ENCODE measurements at regions not wholly inside any gene's neighbourhood (a gene's known extent, or its start where the extent isn't known, plus 50 kb on each side); places are given as distances from the start of the nearest gene placed in this dataset.

DNA sequence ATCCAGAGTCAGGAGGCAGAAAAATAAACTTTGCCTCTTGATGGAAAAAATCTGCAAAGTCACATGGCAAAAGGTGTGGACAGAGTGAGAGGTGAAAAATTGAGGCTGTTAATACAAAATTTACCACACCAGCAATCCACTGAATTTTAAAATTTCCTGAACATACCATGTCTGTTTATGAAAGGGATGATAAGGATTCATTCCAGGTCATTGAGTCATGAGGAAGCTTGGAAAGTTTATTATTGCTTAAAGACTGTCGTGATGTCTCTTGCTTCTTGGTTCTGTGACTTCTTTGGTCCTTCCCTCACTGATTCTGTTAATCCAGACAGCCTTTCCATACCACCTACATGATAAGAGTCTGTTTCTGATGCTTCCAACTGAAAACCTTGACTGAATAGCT lies 73.2 kb downstream of the TTC6 start:
- TF ChIP-seq, protein P1, sequence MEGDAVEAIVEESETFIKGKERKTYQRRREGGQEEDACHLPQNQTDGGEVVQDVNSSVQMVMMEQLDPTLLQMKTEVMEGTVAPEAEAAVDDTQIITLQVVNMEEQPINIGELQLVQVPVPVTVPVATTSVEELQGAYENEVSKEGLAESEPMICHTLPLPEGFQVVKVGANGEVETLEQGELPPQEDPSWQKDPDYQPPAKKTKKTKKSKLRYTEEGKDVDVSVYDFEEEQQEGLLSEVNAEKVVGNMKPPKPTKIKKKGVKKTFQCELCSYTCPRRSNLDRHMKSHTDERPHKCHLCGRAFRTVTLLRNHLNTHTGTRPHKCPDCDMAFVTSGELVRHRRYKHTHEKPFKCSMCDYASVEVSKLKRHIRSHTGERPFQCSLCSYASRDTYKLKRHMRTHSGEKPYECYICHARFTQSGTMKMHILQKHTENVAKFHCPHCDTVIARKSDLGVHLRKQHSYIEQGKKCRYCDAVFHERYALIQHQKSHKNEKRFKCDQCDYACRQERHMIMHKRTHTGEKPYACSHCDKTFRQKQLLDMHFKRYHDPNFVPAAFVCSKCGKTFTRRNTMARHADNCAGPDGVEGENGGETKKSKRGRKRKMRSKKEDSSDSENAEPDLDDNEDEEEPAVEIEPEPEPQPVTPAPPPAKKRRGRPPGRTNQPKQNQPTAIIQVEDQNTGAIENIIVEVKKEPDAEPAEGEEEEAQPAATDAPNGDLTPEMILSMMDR (IDR thresholded peaks at IDR 0.05): no peak
- TF ChIP-seq POLR2A (IDR thresholded peaks at IDR 0.05): no peak
